ENCODE measurements at regions not wholly inside any gene's neighbourhood (a gene's known extent, or its start where the extent isn't known, plus 50 kb on each side); places are given as distances from the start of the nearest gene placed in this dataset.

GRCh38 chr21:38569733-38570132 lies 71.5 kb upstream of the ERG start:
- no peaks in the 10 kb centered on the region for H3K9me3 ChIP-seq (replicated peaks; ENCODE audit: control insufficient read depth, insufficient read depth, low read length)
- no peaks in the 10 kb centered on the region for H4K20me1 ChIP-seq (ENCODE audit: control insufficient read depth, insufficient read depth)
- no peak overlapping the region for H3K4me3 ChIP-seq
- ChIA-PET POLR2A (no interaction called here), SMC1A (ENCODE audit: uncharacterized antibody, unreplicated experiment) (no interaction called here), RAD21 (ENCODE audit: unreplicated experiment) (no interaction called here), CTCF (no interaction called here)
- no peak overlapping the region for H3K27ac ChIP-seq (ENCODE audit: control insufficient read depth, insufficient read depth)
- 0% methylated on average over 1 of the region's 1 CpG for WGBS (ENCODE audit: insufficient coverage, insufficient replicate concordance, low lambda C conversion rate, missing lambda C conversion rate)
- H3K4me1 ChIP-seq (ENCODE audit: control insufficient read depth, insufficient read depth, low read length): no peaks in the 10 kb centered on the region
- in situ Hi-C loops (cut with MboI) (no loop called here), intact Hi-C loops (cut with micrococcal nuclease; ENCODE audit: unreplicated experiment) (no loop called here)
- no peaks in the 10 kb centered on the region; a peak in 1 of 4 replicates for H3K36me3 ChIP-seq (ENCODE audit: control insufficient read depth in 2 of 2, insufficient read depth in 2 of 2, low read length in 1 of 2)
- ATAC-seq: no peak
- H3K27me3 ChIP-seq (replicated peaks in 1 of 2; ENCODE audit: control insufficient read depth in 2 of 2, insufficient read depth in 2 of 2, low read length in 1 of 2): no peaks in the 10 kb centered on the region
- TF ChIP-seq MEF2A (IDR thresholded peaks at IDR 0.05; ENCODE audit: insufficient read depth, low read depth, low read length): no peak
- TF ChIP-seq HSF1 (IDR thresholded peaks at IDR 0.05; ENCODE audit: low read depth, low read length): no peak
- no peak for TF ChIP-seq DPF2 (IDR thresholded peaks at IDR 0.05)
- TF ChIP-seq USF1 (IDR thresholded peaks at IDR 0.05; ENCODE audit: borderline replicate concordance, extremely low read length, insufficient read depth, low read depth, low read length): no peak
- no peak for TF ChIP-seq REST (IDR thresholded peaks at IDR 0.05; ENCODE audit: low read depth, low read length)
- no peak for TF ChIP-seq MTA3 (IDR thresholded peaks at IDR 0.05; ENCODE audit: borderline replicate concordance, low read length)
- no peak for TF ChIP-seq EZH2 (IDR thresholded peaks at IDR 0.05; ENCODE audit: borderline replicate concordance, control insufficient read depth, low read depth, low read length)
- no peak for DNase-seq (ENCODE audit: low read depth, low spot score)
- H2AFZ ChIP-seq (ENCODE audit: control insufficient read depth, low read depth, low read length): no peak overlapping the region
- H3K4me2 ChIP-seq (ENCODE audit: control insufficient read depth, insufficient read depth): no peak overlapping the region
- H3K9ac ChIP-seq (ENCODE audit: control insufficient read depth, insufficient read depth, low read length): no peak overlapping the region
- no peaks in the 10 kb centered on the region for H3K79me2 ChIP-seq (ENCODE audit: control insufficient read depth, insufficient read depth, low read length)
- no TSS peak for BruUV-seq (replicated peaks)
- no peak for FAIRE-seq
